SK-N-MC (cell line): ENCODE measurements at regions not wholly inside any gene's neighbourhood (a gene's known extent, or its start where the extent isn't known, plus 50 kb on each side); places are given as distances from the start of the nearest gene placed in this dataset.

Experiments
- EZH2 ChIP-seq: fragments of 200-600 bp; sonication (generic); IDR thresholded peaks from one replicate; pipeline ENCODE4 v1.6.1; 2017; ENCODE audit warnings: antibody characterized with exemption
- POLR2AphosphoS5 ChIP-seq: IDR thresholded peaks from 2 replicates; pipeline ENCODE4 v1.6.1; 2012; ENCODE audit warnings: mild to moderate bottlenecking, low read depth, low read length, borderline replicate concordance

- no peak for TF ChIP-seq POLR2AphosphoS5
- TF ChIP-seq EZH2, result no peak
These were observed 160.4 kb upstream of the SSTR1 start for GRCh38 chr14:38047195-38047902.
